GM18502 (cell line): ENCODE measurements at regions not wholly inside any gene's neighbourhood (a gene's known extent, or its start where the extent isn't known, plus 50 kb on each side); places are given as distances from the start of the nearest gene placed in this dataset.
"Not testable (repeated sequence)": the region's sequence is repeated elsewhere in the genome, so short reads cannot be mapped to it uniquely, and the experiment has no call there.

ENCODE experiments used
- ATAC-seq: cut with Tn5 transposase; IDR thresholded peaks from one replicate; pipeline ENCODE4 v1.9.1; 2021; ENCODE audit warnings: mild to moderate bottlenecking; ENCODE audit not compliant: unreplicated experiment, poor library complexity

- no peak for ATAC-seq
Observed at GRCh38 chr3:165716592-165716991, 120.6 kb downstream of the BCHE start.

- ATAC-seq = no peak
Observed at GRCh38 chr3:165713479-165713878, 123.7 kb downstream of the BCHE start.

- no peak for ATAC-seq
Observed at GRCh38 chr3:165712382-165712781, 124.8 kb downstream of the BCHE start.

GRCh38 chr3:165697910-165698309 lies 139.3 kb downstream of the BCHE start:
- ATAC-seq = no peak

GRCh38 chr3:165696496-165696895 lies 140.7 kb downstream of the BCHE start:
- ATAC-seq = no peak

- no peak for ATAC-seq
Observed at GRCh38 chr3:165683947-165684346, 153.3 kb downstream of the BCHE start.

- no peak for ATAC-seq
Observed at GRCh38 chr3:165682734-165683133, 154.5 kb downstream of the BCHE start.

GRCh38 chr3:165669967-165670366 lies 167.3 kb downstream of the BCHE start:
- ATAC-seq = no peak

- no peak for ATAC-seq
Observed at GRCh38 chr3:165669504-165669903, 167.7 kb downstream of the BCHE start.

- no peak for ATAC-seq
Observed at GRCh38 chr3:165667676-165668075, 169.5 kb downstream of the BCHE start.

GRCh38 chr3:165658027-165658426 lies 179.2 kb downstream of the BCHE start:
- no peak for ATAC-seq

GRCh38 chr3:165653130-165653778 lies 184.0 kb downstream of the BCHE start:
- ATAC-seq = no peak

GRCh38 chr3:165649282-165649681 lies 187.9 kb downstream of the BCHE start:
- not testable (repeated sequence) for ATAC-seq

- ATAC-seq = no peak
Observed at GRCh38 chr3:165645191-165645590, 192.0 kb downstream of the BCHE start.

- ATAC-seq = no peak
Observed at GRCh38 chr3:165644331-165644730, 192.9 kb downstream of the BCHE start.

- ATAC-seq = no peak
Observed at GRCh38 chr3:165643425-165643824, 193.8 kb downstream of the BCHE start.

GRCh38 chr3:165642761-165643420 lies 194.3 kb downstream of the BCHE start:
- no peak for ATAC-seq

- no peak for ATAC-seq
Observed at GRCh38 chr3:165641569-165642310, 195.5 kb downstream of the BCHE start.

- ATAC-seq = no peak
Observed at GRCh38 chr3:165640970-165641369, 196.3 kb downstream of the BCHE start.

- ATAC-seq = no peak
Observed at GRCh38 chr3:165640031-165640430, 197.2 kb downstream of the BCHE start.

- ATAC-seq = no peak
Observed at GRCh38 chr3:165638034-165638433, 199.2 kb downstream of the BCHE start.

GRCh38 chr3:165636684-165637015 lies 200.6 kb downstream of the BCHE start:
- no peak for ATAC-seq
